HG02623 (cell line): ENCODE measurements at regions not wholly inside any gene's neighbourhood (a gene's known extent, or its start where the extent isn't known, plus 50 kb on each side); places are given as distances from the start of the nearest gene placed in this dataset.

Experiments used
- ATAC-seq: cut with Tn5 transposase; IDR thresholded peaks from one replicate; pipeline ENCODE4 v1.9.1; 2021; ENCODE audit warnings: moderate library complexity; ENCODE audit not compliant: unreplicated experiment

DNA sequence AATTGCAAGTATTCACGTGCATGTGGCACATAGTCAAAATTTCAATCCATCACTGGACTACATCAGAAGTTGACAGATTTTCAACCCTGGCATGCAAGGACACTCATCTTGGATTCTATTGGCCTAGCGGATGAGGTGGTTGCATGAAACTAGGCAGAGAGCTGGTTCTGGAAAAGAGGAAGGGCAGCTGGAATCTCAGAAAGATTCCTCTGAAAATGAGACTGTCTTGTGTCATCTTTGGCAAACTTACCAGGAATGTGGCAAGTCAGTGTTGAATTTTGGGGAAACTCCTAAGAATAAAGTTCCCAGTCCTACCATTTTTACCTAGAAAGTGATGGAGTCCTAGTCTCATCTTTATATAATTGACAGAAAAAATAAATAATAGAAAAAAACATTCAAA is 384.3 kb upstream of the NR2F2 start:
- no peak for ATAC-seq

DNA sequence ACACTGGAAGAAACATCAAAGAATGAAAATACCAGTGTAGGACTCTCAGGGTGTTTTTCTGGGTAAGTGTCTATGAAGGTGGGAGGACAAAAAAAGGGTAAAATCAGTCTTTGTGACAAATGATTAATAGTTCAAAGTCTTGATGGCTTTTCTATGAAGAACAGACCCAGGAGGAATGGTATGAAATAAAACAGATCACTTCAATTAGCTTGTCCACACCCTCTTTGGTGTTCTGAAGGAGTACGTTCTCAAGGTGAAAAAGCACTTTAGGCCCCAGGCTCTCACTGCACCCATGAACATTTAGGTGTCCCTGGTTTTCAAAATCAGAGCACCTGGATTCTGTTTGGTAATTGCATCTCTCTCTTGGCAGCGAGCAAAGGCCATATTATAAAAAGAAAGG is 383.6 kb upstream of the NR2F2 start:
- ATAC-seq = no peak

DNA sequence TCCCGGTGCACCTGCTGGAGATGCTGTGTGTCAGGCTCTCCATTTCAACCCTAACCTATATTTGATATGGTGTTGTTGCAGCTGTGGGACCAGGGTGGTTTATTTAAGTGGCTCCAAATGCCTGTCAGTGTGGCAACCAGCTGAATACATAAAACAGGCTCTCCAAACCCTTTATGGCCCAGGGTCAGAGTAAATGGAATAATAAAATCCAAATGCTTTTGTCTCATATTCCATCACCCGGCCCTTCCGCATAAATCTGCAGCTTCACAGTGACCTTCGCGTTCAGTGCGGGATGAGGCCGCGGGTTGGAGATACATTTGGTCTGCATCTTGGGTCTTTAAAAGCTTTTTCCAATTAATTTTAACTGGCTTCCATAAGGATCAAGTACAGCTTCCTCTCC is 382.1 kb upstream of the NR2F2 start:
- ATAC-seq = no peak

DNA sequence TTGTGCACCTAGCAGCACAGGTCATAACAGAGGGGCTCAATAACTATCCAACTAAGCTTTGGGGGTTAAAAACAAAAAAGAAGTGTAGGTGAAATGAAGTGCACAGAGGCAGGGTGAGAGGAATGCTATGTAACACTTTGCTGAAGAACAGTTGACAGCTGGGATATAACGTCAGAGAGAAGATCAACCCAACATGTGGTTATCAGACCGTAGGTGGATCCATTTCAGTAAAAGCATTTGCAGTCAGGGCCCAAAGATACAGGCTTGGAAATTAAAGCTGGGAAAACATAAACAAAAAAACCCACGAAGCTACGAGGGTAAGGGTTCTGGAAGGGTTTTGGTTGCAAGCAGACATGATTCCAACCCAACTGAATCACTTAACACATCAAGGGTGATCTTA is 377.5 kb upstream of the NR2F2 start:
- no peak for ATAC-seq

DNA sequence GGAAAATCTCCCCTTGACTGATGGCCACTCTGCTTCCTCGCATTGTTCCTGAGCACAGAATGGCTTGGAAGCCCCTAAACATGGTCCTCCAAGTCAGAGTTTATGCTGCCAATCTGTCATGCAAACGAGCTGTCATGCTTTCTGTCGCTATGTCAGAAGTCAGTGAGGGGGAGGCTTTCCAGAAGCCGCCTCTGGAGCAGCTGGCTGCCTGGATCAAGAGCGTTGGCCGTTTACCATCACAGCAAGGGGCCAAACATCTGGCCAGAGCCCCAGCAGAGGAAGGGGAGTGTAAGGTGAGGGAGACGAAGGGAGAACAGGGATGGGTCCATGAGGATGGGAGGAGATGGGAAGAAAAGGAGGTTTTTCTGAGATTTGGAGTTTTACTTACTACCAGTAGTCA is 372.6 kb upstream of the NR2F2 start:
- ATAC-seq = no peak

DNA sequence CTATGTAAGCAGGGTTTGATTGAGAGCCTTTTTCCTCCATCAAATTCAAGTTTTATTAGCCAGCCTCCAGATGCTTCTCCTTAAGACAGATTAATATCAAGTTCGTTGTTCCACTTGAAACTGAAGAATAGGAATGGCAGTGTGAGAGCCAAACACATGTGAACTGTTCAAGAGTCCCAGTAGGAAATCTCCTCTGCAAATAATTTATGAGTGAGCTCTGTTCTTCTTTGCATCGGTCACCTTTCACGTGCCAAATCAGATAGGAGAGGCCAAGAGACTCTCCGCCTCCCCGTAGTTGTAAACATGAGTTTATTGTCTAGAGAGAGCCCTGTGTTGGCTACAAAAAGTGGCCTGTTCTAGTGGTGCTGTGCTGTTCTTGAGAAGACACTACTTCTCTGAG is 372.1 kb upstream of the NR2F2 start:
- ATAC-seq = no peak

DNA sequence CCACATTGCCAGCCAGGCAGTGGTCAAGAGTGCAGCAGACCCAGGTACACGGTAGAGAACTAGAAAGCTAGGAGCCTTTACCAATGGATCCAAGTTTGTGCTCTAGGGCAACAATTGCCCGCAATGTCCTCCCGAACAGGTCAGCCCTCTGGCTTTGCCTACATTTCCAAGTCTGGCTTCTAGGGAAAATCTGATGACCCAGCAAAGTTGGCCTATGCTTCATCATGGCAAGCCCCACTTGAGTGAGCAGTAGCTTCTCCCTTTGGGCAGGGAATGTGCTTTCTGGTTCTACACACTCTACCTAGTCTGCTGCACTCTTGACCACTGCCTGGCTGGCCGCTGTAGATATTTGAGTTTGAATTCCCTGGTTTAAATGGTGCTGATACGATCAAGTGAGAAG is 361.6 kb upstream of the NR2F2 start:
- ATAC-seq = no peak

DNA sequence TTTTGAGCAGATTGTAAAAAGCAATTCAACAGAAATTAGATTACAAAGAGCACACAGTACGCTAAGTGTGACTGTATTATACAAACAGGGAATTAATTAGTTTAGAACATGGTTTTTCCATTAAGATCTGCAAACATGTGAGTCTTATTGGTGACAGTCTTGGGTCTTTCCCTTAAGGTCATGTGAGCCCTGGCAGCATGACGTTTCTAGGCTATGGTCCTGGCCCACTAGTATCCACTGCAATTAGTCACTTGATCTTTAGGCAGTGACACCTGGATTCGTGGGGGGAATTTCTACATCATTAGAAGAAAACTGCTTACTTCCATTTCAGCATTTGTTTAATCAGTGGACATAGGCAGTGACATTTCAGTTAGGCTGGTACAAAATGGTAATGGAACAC is 360.2 kb upstream of the NR2F2 start:
- ATAC-seq = no peak

DNA sequence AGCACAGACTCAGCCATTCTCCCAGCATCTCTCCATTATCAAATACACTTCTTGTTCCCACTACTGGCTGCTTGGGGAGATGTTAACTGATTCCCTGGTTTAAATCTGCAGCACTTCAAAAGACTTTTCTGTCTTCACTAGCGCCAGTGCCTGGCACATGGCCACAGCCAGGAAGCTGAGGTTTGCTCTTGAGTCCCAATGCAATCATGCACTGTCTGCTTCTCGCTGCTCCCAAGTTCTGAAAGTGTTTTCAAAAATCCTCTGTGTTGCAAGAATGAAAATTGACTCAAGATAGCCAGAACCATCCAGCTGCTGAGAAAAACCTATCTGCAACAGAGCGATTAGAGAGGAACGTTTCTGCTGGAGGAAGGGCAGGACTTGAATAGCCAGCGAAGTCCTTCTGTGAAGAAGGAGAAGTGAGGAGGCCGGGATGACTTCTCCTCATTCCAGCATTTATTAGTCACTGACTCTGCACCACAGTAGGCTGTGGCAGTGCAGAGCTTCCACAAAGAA is 358.4 kb upstream of the NR2F2 start:
- no peak for ATAC-seq

DNA sequence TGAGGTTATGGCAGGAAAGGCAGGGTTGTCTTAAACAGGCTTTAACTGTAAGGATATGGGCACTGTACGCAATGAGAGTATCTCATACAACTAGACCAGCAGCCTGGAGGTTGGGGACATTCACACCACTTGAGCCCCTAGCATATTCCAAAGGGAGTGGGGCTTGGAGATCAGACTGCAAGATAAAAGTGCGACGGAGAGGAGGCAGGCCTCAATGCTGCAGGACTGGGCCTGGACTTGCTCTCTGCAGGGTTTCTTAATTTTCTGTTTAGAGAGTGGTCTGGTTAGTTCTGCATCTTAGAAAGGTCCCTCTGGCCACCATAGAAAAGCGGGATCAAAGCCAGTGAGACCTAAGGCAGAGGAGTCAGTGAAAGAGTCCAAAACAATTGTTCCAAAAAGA is 357.7 kb upstream of the NR2F2 start:
- ATAC-seq = no peak

DNA sequence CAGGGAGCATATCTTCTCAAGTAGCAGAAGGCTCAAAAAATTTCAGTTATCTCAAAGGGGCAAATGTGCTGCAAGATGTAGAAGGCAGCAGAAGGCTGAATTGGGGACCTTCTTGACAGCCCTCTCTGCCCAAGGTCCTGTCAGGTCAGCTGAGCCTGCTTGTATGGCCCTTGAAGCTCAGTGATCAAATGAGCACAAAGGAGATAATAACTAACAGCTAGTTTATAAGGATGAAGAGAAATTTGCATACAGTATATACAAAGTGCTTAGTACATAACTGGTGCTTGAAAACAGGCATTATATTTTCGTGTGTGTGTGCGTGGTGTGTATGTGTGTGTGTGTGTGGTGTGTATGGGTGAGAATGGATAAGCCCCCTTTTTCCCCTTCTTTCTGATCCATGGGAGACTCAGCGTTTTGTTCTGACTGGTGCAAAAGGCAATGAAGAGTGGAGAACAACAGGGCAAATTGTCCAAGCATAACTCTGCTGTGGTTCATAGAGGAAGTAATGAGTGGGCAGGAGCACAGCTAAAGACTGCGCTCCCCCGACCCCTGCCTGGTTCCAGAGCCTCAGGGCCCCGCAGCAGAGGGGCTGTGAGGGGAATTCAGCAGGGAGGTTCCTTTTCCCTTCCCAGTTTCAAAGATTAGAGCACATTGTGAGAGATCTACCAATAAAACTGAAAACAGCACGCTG is 356.8 kb upstream of the NR2F2 start:
- ATAC-seq = peak; percentile 59

DNA sequence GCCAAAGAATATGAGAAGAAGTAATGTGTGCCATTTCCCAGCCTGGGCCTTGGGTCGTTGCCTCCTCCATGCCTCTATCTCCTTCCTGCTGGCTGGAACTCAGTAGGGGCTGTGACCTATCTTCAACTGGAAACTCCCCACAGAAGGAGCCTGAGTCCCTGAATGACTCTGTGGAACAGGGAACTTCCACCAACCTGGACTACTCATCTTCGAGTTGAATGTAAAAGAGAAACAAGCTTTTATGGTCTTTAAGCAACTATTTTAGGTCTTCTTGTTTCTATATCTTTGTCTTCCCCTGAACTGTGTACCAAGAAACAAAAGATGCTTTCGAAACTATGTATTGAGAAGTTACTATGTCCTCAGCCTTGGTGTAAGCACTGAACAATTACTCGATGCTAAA is 355.3 kb upstream of the NR2F2 start:
- ATAC-seq = peak; percentile 65

DNA sequence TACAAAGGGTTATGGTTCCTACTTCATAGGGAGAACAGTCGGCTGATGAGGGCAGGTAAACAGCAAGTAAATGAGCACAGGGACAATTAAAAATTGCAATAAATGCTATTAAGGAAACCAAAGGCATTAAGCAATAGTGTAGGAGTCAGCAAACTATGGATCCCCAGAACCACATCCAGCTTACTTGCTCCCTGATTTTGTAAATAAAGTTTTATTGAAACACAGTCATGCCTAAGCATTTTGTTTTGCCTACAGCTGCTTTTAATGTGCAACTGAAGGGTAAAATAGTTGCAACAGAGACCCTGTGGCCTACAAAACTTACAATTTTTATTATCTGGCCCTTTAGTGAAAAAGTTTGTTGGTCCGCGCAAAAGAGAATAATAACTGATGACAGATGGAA is 351.2 kb upstream of the NR2F2 start:
- ATAC-seq = no peak

DNA sequence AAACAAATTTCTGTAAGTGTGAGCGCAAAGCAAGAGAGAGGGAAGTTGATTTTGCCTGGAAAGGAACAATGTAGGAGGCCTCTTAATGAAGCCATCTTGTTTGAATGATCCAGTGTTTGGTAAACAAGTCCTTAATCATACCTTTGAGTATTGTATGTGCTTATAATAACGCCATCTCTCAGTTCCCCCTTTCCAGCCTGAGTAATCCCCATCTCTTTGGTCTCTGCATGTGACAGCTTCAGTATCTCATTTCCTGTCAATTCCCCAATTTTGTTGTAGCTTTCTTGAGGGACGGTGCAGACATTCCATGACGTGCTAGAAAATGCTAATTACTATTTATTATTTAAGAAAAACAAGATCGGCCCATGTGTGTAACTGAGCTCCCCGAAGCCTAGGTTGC is 349.3 kb upstream of the NR2F2 start:
- ATAC-seq = no peak

DNA sequence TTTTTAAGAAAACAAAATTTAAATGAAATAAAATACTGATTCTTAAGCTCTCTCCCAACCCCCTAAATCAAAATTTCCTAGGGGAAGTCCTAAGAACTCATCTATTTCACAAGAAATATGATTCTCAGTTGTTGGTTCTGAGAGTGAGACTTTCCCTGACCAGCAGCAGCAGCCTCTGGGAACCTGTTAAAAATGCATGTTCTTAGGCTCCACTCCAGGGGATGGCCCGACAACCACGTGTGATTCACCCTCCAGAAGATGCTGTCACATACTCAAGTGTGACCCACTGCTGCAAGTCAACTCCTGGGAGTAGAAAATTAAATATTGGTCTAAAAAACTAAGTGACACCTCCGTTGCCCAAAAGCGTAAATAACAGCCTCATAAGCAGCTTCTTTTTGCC is 343.2 kb upstream of the NR2F2 start:
- ATAC-seq = no peak

DNA sequence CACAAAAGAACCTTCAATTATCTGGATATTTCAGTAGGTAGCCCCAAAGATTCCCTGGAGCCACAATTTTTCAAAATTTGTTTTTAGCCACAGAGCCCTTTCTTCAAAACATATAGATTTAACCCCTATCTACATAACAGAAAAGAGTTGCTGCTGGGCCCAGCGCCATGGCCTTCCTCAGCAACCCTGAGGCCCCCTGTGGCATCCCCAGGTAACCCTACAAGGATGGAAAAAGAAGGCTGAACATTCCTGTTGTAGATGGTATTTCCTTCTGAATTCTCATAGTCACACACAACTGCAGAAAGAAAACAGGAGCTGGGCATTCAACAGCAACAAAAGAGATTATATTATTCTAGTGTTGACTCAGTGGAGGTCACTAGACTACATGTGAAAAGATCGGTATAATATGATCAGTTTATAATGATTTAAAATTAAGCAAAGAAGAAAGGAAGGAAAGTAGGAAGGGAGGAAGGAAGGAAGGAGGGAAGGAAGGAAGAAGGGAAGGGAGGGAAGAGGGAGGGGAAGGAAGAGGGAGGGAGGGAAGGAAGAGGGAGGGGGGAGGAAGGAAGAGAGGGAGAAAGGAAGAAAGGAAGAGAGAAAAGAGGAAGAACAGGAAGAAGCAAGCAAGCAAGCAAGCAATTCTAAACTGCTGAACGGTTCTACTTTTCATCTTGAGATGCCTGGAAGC is 342.5 kb upstream of the NR2F2 start:
- no peak for ATAC-seq

DNA sequence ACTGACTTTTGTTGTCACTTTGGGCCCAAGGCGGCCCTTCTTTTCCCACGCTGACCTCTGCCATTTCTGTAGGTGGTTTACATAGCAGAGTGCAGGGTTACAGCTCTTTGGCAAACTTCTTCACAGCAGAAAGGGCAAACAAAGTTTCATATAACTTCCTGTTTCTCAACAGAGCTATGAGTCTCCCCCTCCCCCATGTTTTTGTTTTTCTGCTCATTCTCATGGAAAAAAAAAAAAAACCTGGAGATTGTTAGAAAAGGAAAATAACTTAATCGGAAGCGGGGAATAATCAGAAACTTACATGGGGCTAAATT is 342.0 kb upstream of the NR2F2 start:
- peak; percentile 43 for ATAC-seq

DNA sequence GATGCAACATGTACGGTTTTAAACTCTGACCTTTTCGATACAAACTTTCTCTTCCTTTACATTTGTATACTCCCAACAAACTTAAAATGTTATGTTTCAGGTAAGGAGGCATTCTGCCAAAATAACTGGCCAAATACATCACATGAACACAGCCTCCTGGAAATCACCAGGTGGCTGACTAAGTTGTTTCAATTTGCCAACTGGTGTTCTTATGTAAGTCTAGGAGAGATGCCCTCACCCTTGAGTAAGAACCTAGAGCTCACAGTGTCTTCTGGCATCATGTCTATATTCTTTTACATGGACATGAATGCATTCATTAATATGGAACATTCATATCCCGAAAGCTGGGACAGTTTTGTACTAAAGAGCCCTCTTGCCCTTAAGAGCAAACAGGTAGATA is 341.1 kb upstream of the NR2F2 start:
- no peak for ATAC-seq

DNA sequence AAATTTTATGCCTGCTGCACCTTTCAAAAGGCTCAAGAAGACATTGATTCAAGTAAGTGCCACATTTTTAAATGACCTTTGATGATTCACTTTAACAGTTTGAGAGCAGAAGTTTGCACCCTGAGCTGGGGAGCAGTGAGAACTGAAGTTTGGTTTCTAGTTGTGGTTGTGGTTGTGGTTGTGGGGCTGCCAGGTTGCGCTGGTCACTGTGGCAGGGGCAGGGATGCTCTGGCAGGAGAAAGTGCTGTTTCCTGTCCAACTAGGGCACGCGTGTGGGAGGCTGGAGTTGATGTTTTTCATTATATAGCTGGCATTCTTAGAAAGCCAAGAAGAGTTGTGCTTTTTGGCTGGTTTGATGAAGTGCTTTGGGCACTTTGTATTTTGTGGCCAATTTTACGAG is 339.7 kb upstream of the NR2F2 start:
- ATAC-seq = no peak

DNA sequence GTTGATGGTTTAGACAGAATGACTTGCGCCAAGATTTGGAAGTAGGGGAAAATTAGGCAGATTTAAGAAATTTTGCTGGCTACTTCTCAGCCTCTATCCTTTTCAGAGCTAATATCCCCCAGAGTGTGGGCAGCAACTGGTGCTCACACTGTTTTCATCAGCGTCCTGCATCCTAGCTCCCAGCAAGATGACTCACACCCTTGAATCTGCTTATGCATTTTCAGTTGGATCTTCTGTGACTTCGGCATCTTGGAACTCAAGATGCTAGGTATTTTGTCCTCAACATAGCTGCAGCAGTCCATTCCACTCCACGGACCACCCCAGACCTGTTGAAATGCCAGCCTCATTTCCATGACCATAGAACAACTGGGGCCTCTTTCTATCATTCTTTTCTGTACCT is 336.1 kb upstream of the NR2F2 start:
- no peak for ATAC-seq

DNA sequence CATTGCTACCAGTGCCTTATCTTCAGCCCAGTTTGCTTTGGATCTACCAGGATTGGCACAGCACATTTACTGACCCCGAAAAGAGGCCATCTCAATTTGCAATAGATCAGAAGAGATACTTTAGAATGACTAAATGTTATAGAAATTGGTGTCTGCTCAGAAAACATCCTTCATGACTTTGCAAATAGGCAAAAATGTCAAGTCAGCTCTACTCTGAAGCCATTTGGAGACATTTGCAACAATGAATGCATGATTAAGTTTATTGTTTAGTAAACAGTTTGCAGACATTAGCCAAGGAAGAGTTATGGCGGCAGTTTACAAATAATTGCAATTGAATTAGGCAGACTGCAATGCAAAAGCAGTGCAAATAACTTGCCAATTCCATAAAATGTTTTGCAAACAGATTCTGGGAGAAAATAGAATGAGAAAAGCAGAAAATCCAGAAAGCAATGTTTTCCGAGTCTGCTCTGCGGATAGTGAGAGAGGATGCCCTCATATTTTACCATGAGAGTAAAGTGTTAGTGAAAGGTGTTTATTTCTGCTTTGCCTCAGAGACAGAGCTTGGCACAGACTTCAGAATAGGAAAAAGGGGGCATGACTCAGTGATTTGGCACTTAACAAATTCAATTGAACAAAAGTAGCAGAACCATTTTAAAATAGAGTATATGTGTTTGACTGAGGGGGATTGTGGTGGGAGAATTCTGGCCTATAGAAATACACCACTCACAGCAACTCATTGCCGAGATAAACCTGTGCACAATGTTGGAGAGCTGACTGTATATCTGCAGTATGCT is 334.9 kb upstream of the NR2F2 start:
- no peak for ATAC-seq

DNA sequence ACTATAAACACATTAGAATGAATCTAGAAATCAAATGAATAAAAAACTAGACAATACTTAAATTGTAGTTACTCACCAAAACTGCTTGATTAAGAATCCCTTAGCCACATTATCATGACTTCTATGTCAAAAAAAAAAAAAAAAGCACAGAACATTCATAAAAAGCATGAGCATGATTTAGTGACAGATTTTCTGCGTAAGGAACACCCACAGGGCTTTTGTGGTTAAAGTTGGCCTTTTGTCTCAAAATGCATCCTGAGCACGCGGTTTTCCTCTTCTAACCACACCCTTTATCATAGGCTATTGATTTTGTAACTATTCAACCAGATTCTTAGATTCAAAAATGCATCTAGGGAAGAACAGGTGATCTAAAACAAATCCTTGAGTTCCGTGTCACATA is 334.0 kb upstream of the NR2F2 start:
- no peak for ATAC-seq
